Limb (tissue), 2 donors: ENCODE measurements at regions not wholly inside any gene's neighbourhood (a gene's known extent, or its start where the extent isn't known, plus 50 kb on each side); places are given as distances from the start of the nearest gene placed in this dataset.
"Not testable (repeated sequence)": the region's sequence is repeated elsewhere in the genome, so short reads cannot be mapped to it uniquely, and the experiment has no call there.

Source experiments
- DNase-seq, 2 donors: peaks; one replicate each; pipeline ENCODE4 v3.0.0-alpha.2; 2016; ENCODE audit errors: extremely low spot score in 2 of 2

GRCh38 chr3:152213938-152214337 lies 54.8 kb upstream of the MBNL1 start:
- no peak for DNase-seq

GRCh38 chr3:152216960-152217865 lies 51.5 kb upstream of the MBNL1 start:
- DNase-seq: not testable (repeated sequence)

GRCh38 chr3:152218602-152219001 lies 50.1 kb upstream of the MBNL1 start:
- no peak for DNase-seq
